ENCODE measurements at regions not wholly inside any gene's neighbourhood (a gene's known extent, or its start where the extent isn't known, plus 50 kb on each side); places are given as distances from the start of the nearest gene placed in this dataset.
A peak's percentile ranks its signal among the peaks of the same experiment; 100 is the strongest.

DNA sequence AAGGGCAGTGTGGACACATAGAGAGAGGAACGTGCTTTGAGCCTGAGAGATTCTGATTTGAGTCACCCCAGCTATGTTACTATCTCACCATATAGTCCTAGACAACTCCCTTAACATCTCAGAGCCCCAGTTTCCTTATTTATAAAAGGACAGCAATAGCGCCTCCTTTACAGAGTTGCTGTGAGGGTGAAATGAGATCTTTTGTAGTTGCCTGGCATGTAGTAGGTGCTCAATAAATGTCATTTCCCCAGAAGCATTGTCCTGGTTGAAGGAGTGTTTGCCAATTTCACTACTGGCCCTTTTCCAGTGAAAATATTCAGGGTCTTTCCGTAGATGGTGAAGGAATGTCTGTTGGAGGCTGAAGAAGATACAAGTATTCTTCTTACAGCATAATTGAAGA is 51.3 kb upstream of the FAM180A start:
- no peak overlapping the region for H3K4me3 ChIP-seq (ENCODE audit: low read length)
- TF ChIP-seq EZH2phosphoT487 (IDR thresholded peaks at IDR 0.05; ENCODE audit: borderline replicate concordance, low read length), result no peak
- TF ChIP-seq, protein P1, sequence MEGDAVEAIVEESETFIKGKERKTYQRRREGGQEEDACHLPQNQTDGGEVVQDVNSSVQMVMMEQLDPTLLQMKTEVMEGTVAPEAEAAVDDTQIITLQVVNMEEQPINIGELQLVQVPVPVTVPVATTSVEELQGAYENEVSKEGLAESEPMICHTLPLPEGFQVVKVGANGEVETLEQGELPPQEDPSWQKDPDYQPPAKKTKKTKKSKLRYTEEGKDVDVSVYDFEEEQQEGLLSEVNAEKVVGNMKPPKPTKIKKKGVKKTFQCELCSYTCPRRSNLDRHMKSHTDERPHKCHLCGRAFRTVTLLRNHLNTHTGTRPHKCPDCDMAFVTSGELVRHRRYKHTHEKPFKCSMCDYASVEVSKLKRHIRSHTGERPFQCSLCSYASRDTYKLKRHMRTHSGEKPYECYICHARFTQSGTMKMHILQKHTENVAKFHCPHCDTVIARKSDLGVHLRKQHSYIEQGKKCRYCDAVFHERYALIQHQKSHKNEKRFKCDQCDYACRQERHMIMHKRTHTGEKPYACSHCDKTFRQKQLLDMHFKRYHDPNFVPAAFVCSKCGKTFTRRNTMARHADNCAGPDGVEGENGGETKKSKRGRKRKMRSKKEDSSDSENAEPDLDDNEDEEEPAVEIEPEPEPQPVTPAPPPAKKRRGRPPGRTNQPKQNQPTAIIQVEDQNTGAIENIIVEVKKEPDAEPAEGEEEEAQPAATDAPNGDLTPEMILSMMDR (IDR thresholded peaks at IDR 0.05; ENCODE audit: low read depth, low read length, poor library complexity, severe bottlenecking), result peak; percentile 35
- H3K27ac ChIP-seq (ENCODE audit: low read depth, low read length), result no peak overlapping the region
- no peaks in the 10 kb centered on the region for H3K4me1 ChIP-seq (ENCODE audit: control insufficient read depth, low read length)
- no peak overlapping the region for H3K4me2 ChIP-seq (ENCODE audit: low read length)
- H3F3A ChIP-seq (ENCODE audit: control insufficient read depth, insufficient read depth), result no peaks in the 10 kb centered on the region
- H3K79me2 ChIP-seq (ENCODE audit: control insufficient read depth, low read length), result no peaks in the 10 kb centered on the region
- no peaks in the 10 kb centered on the region for H3K36me3 ChIP-seq (ENCODE audit: control insufficient read depth, low read length)
- H3K9me3 ChIP-seq (ENCODE audit: control insufficient read depth, insufficient read depth, low read length), result no peaks in the 10 kb centered on the region
- H3K9me2 ChIP-seq (replicated peaks; ENCODE audit: control insufficient read depth, low read length), result no peaks in the 10 kb centered on the region
- no peaks in the 10 kb centered on the region for H4K20me1 ChIP-seq (ENCODE audit: control insufficient read depth, insufficient read depth, low read depth, low read length)
- H3K27me3 ChIP-seq (ENCODE audit: control insufficient read depth, low read length), result peaks cover 27% of the 10 kb centered on the region
